ENCODE measurements at regions not wholly inside any gene's neighbourhood (a gene's known extent, or its start where the extent isn't known, plus 50 kb on each side); places are given as distances from the start of the nearest gene placed in this dataset.

DNA sequence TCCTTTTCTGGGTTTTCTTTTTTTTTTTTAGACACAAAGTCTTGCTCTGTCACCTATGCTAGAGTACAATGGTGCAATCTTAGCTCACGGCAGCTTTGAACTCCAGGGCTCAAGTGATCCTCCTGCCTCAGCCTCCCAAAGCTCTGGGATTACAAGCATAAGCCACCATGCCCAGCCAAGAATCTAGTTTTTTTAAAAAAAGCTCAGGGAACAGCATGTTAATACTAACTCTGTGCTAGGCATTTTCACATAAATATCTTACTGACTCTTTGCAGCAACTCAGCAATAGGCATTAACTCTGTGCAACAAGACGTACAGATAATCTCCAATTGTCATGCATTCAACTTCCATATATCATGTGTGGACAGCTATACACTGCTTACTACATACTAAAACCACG, 97.4 kb downstream of the LLPH start:
- TF ChIP-seq, protein P1, sequence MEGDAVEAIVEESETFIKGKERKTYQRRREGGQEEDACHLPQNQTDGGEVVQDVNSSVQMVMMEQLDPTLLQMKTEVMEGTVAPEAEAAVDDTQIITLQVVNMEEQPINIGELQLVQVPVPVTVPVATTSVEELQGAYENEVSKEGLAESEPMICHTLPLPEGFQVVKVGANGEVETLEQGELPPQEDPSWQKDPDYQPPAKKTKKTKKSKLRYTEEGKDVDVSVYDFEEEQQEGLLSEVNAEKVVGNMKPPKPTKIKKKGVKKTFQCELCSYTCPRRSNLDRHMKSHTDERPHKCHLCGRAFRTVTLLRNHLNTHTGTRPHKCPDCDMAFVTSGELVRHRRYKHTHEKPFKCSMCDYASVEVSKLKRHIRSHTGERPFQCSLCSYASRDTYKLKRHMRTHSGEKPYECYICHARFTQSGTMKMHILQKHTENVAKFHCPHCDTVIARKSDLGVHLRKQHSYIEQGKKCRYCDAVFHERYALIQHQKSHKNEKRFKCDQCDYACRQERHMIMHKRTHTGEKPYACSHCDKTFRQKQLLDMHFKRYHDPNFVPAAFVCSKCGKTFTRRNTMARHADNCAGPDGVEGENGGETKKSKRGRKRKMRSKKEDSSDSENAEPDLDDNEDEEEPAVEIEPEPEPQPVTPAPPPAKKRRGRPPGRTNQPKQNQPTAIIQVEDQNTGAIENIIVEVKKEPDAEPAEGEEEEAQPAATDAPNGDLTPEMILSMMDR (conservative IDR thresholded peaks at IDR 0.05 in 1 of 2, IDR thresholded peaks at IDR 0.05 in 1 of 2; ENCODE audit: extremely low read depth in 1 of 2, insufficient read depth in 1 of 2, low read depth in 1 of 2, low read length in 2 of 2): no peak
- TF ChIP-seq EZH2 (IDR thresholded peaks at IDR 0.05; ENCODE audit: borderline replicate concordance, low read length): no peak
